AG04449 (cell line): ENCODE measurements at regions not wholly inside any gene's neighbourhood (a gene's known extent, or its start where the extent isn't known, plus 50 kb on each side); places are given as distances from the start of the nearest gene placed in this dataset.

Source experiments
- CTCF ChIA-PET: fragments of 350-600 bp; formaldehyde crosslinking; extraction: SDS; loops from one replicate; lab custom pipeline; 2021; ENCODE audit warnings: antibody characterized with exemption; lab: Yijun Ruan, JAX
- POLR2A ChIA-PET: fragments of 400-600, 350-600 bp; formaldehyde crosslinking; extraction: SDS; loops from one replicate; lab custom pipeline; 2020; ENCODE audit warnings: antibody characterized with exemption, inconsistent platforms; lab: Yijun Ruan, JAX
- DNase-seq: peaks from one replicate; pipeline ENCODE4 v3.0.0-alpha.2; 2010; ENCODE audit warnings: low read depth, low spot score
- H3K4me3 ChIP-seq: 2 replicates; pipeline ENCODE4 v1.5.1; 2011; ENCODE audit warnings: low read depth, mild to moderate bottlenecking, control low read depth, low read length
- TF ChIP-seq, protein P1 (sequence below): IDR thresholded peaks from one replicate; pipeline ENCODE4 v1.5.1; 2011; ENCODE audit warnings: mild to moderate bottlenecking, moderate library complexity, low read length, control low read depth, inconsistent platforms; ENCODE audit not compliant: insufficient read depth; ENCODE audit errors: missing control alignments

GRCh38 chr2:71893646-71894045, 254.0 kb downstream of the CYP26B1 start:
- no peak for DNase-seq
- TF ChIP-seq, protein P1, sequence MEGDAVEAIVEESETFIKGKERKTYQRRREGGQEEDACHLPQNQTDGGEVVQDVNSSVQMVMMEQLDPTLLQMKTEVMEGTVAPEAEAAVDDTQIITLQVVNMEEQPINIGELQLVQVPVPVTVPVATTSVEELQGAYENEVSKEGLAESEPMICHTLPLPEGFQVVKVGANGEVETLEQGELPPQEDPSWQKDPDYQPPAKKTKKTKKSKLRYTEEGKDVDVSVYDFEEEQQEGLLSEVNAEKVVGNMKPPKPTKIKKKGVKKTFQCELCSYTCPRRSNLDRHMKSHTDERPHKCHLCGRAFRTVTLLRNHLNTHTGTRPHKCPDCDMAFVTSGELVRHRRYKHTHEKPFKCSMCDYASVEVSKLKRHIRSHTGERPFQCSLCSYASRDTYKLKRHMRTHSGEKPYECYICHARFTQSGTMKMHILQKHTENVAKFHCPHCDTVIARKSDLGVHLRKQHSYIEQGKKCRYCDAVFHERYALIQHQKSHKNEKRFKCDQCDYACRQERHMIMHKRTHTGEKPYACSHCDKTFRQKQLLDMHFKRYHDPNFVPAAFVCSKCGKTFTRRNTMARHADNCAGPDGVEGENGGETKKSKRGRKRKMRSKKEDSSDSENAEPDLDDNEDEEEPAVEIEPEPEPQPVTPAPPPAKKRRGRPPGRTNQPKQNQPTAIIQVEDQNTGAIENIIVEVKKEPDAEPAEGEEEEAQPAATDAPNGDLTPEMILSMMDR, result no peak
- POLR2A ChIA-PET, result no interaction called here
- no peak overlapping the region for H3K4me3 ChIP-seq
- CTCF ChIA-PET, result no interaction called here

DNA sequence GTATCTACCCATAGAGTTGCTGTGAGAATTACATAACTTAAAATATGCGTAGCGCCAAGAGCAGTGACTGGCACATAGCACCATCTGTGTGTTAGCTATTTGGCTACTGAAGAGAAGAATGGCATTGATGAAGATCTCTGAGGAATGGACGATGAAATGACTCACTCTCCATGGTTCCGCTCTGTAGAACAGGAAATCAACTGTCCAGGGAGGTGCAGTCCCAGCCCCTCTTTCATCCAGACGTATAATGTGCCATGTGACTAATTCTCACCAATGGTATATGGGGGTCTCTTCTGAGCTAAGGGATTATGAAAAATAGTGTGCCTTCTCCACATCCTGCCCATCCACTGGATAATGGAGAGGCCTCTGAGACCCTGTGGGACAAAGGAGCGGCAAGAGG, 254.8 kb downstream of the CYP26B1 start:
- no peak for DNase-seq
- TF ChIP-seq, protein P1, result no peak
- POLR2A ChIA-PET, result no interaction called here
- no peak overlapping the region for H3K4me3 ChIP-seq
- CTCF ChIA-PET, result interaction anchor here (1.0 kb wide), 1 partner anchor 90 kb away, joined by 3 read pairs; no protein-coding TSS in a partner anchor

DNA sequence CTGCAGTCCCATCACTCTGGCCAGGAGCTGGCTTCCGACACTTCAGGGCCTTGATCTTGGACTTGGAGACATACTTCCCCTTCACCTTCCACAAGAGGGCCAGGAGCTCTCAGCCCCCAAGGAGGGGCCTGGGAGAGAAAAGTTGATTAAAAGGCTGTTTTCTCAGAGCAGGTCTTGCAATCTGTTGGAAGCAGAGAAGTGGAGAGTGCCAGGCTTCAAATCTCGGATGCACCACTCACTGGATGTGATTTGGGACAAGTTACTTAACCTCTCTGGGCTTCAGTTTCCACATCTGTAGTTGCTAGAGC, 255.3 kb downstream of the CYP26B1 start:
- DNase-seq, result no peak
- TF ChIP-seq, protein P1, result no peak
- ChIA-PET CTCF (interaction anchor here (1.0 kb wide), 1 partner anchor 90 kb away, joined by 3 read pairs; no protein-coding TSS in a partner anchor), POLR2A (no interaction called here)
- no peak overlapping the region for H3K4me3 ChIP-seq

- TF ChIP-seq, protein P1, result no peak
- POLR2A ChIA-PET, result no interaction called here
- CTCF ChIA-PET, result interaction anchor here (1.1 kb wide), 1 partner anchor 11 kb away, joined by 3 read pairs; no protein-coding TSS in a partner anchor
- DNase-seq, result no peak
- H3K4me3 ChIP-seq, result no peak overlapping the region
Observed at GRCh38 chr2:71891719-71892422, 255.8 kb downstream of the CYP26B1 start.

DNA sequence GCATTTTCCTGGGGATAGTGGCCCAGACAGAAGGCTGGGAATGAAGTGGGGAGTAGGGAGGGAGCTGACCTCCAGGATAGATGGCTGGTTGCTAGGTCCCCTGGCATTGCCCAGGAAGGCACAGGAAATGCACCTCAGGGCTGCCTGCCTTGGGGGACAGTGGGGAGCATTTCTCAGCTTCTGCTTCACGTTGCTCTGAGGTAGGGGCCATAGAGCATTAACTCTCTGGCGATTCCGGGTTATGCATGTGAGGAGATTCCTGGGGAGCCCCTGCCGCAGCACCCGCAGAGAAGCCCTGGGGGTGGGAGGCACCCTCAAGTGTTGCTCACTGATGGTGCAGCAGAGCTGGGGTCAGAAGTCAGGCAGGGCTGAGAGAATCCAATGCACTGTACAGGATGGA, 256.5 kb downstream of the CYP26B1 start:
- TF ChIP-seq, protein P1, result no peak

More for the DNA sequence above, 256.5 kb downstream of the CYP26B1 start:
- DNase-seq, result no peak
- H3K4me3 ChIP-seq, result no peak overlapping the region
- ChIA-PET CTCF (interaction anchor here (1.0 to 1.5 kb wide), 4 partner anchors 10 to 33 kb away, joined by 3 to 8 read pairs (median 3); no protein-coding TSS in a partner anchor), POLR2A (no interaction called here)
